Lung (tissue), 11 donors: ENCODE measurements at regions not wholly inside any gene's neighbourhood (a gene's known extent, or its start where the extent isn't known, plus 50 kb on each side); places are given as distances from the start of the nearest gene placed in this dataset.

ENCODE experiments used
- ATAC-seq: fragments of 200-7000 bp; cut with Tn5 transposase; one replicate; pipeline ENCODE4 v1.9.1; 2020; ENCODE audit warnings: moderate number of reproducible peaks; ENCODE audit not compliant: insufficient read depth, low FRiP score
- DNase-seq, 3 donors: peaks; one replicate each; pipeline ENCODE4 v3.0.0-alpha.2; 2013 to 2017
- H3K27ac ChIP-seq, 2 donors: one replicate each; pipeline ENCODE4 v1.5.1; 2013; ENCODE audit warnings: mild to moderate bottlenecking in 2 of 2, moderate library complexity in 2 of 2, control low read depth in 1 of 2, inconsistent platforms in 1 of 2, low read depth in 1 of 2, low read length in 1 of 2
- H3K27me3 ChIP-seq, 3 donors: one replicate each; pipeline ENCODE4 v1.5.1; 2013; ENCODE audit warnings: low read length in 2 of 3; ENCODE audit not compliant: control insufficient read depth in 3 of 3, insufficient read depth in 3 of 3
- H3K36me3 ChIP-seq, 4 donors: one replicate each; pipeline ENCODE4 v1.5.1; 2013; ENCODE audit warnings: low read length in 4 of 4, mild to moderate bottlenecking in 1 of 4, moderate library complexity in 1 of 4; ENCODE audit not compliant: control insufficient read depth in 4 of 4, insufficient read depth in 4 of 4
- H3K4me1 ChIP-seq, 5 donors: one replicate each; pipeline ENCODE4 v1.5.1; 2013; ENCODE audit warnings: low read length in 5 of 5, mild to moderate bottlenecking in 2 of 5, moderate library complexity in 1 of 5; ENCODE audit not compliant: control insufficient read depth in 5 of 5, insufficient read depth in 5 of 5
- H3K4me3 ChIP-seq: one replicate; pipeline ENCODE4 v1.5.1; 2013; ENCODE audit warnings: mild to moderate bottlenecking, control low read depth, moderate library complexity
- H3K9ac ChIP-seq, 2 donors: one replicate each; pipeline ENCODE4 v1.5.1; 2013; ENCODE audit warnings: low read length in 2 of 2, control low read depth in 1 of 2; ENCODE audit not compliant: insufficient read depth in 1 of 2
- H3K9me3 ChIP-seq, 4 donors: one replicate each; pipeline ENCODE4 v1.5.1; 2013; ENCODE audit warnings: low read length in 3 of 4, mild to moderate bottlenecking in 1 of 4, moderate library complexity in 1 of 4; ENCODE audit not compliant: control insufficient read depth in 4 of 4, insufficient read depth in 3 of 4
- CTCF ChIP-seq: IDR thresholded peaks from 2 replicates; pipeline ENCODE4 v1.5.1; 2012; ENCODE audit warnings: mild to moderate bottlenecking; ENCODE audit errors: control extremely low read depth, extremely low read depth
- WGBS, 2 donors: extraction: QIAGEN DNeasy Blood & Tissue Kit; methylation state at CpG; one replicate each; pipeline ENCODE4 v1.1.7; 2013; 5-methylcytosine and 5-hydroxymethylcytosine counted together
- donor health status: control.
- donor health status: control.
- donor health status: Bipolar disorder and iron deficiency.
- donor health status: healthy.
- donor health status: DM: yes; HTN: yes; CAD: no.

DNA sequence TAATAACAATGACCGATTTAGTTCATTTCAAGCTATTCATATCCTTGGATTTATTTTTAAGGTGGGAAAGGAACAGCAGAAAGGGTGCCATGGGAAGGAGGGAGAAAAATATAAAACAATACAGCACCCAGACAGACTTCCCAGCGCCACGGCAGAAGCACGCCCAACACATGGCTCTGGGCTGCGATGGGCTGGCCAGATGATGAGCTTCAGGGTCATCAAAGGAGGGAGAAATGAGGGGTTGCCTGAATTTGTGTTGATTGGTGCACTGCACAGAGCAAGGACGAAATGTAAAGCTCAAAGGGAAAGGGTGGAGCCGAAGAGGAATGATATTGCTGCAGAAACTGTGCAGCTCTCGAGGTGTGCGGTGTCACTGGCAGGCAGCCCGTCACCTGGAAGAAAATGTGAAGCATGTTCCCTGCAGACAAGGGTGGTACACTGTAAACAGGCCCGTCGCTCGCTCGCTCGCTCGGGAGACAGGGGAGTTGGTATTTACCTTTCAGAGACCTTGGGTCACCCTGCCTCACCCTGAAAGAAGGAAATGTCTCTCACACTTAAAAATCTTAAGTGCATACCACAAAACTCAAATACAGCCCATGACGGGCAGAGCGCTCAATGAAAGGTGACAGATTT, 195.5 kb upstream of the CTAGE1 start:
- Histone ChIP-seq H3K27ac (peak overlapping the region in 1 of 2 donors; percentile 91), H3K4me1 (peaks cover 0 to 27% (median 5%) of the 10 kb centered on the region in 5 donors), H3K9me3 (no peaks in the 10 kb centered on the region), H3K27me3 (no peaks in the 10 kb centered on the region), H3K36me3 (no peaks in the 10 kb centered on the region), H3K4me3 (no peak overlapping the region), H3K9ac (no peak overlapping the region)
- no peak for TF ChIP-seq CTCF
- 57 to 74% methylated on average over 18 of the region's 18 CpGs for WGBS, 2 donors
- peak; percentile 90 for ATAC-seq
- DNase-seq = peak in 2 of 3 donors; percentile 12 to 30

DNA sequence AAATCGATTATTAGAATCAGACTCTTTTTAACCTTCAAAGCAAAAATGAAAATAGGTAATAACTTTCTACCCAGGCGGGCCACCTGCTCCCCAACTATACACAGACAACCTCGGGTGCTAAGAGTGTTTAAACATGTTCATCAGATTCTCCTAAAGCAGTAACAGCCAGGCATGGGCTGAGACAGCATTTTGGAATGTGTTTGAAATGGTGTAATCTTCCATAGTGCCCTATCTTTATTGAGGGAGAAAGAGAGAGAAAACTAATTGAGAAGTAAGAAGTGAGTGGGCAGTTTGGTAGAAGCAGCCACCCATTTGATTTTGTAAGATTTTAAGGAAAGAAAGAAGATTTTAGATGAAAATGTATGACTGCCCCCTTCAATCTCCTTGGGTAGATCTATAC, 196.1 kb upstream of the CTAGE1 start:
- H3K36me3 ChIP-seq = no peaks in the 10 kb centered on the region
- H3K4me1 ChIP-seq = peaks cover 0 to 21% (median 5%) of the 10 kb centered on the region in 5 donors
- H3K27me3 ChIP-seq = no peaks in the 10 kb centered on the region
- DNase-seq (no peak), ATAC-seq (no peak)
- no peak overlapping the region for H3K9ac ChIP-seq
- WGBS, 2 donors = 74 to 83% methylated on average over 3 of the region's 3 CpGs
- H3K9me3 ChIP-seq = no peaks in the 10 kb centered on the region
- no peak for TF ChIP-seq CTCF
- H3K27ac ChIP-seq = peak overlapping the region in 1 of 2 donors; percentile 40
- no peak overlapping the region for H3K4me3 ChIP-seq

- TF ChIP-seq CTCF = no peak
- H3K36me3 ChIP-seq = no peaks in the 10 kb centered on the region
- no peaks in the 10 kb centered on the region for H3K4me1 ChIP-seq
- ATAC-seq (no peak), DNase-seq (no peak)
- H3K9me3 ChIP-seq = peaks cover 0 to 3% (median 0%) of the 10 kb centered on the region in 4 donors
- 95 to 96% methylated on average over 5 of the region's 5 CpGs for WGBS, 2 donors
- H3K27ac ChIP-seq = no peak overlapping the region
- no peak overlapping the region for H3K4me3 ChIP-seq
- no peaks in the 10 kb centered on the region for H3K27me3 ChIP-seq
- no peak overlapping the region for H3K9ac ChIP-seq
Measured at GRCh38 chr18:22623513-22623912, 205.8 kb upstream of the CTAGE1 start.

DNA sequence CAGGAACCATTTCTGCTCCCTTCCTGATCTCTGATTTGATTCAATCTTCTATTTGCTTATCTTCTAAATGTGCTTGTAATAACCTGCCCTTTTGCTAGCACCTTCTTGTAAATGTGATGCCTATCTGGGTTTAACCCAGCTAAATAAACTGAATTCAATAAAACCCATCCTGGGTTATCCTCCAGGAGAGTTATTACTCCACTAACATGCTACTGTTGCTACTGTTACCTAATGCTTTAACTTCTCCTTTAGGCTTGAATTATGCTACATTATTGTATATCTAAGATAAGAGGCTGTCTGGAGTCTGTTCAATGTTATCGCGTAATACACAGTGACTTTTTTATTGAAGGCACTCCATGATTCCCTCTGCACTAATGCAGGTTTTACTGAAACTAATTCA, 206.5 kb upstream of the CTAGE1 start:
- Histone ChIP-seq H3K36me3 (no peaks in the 10 kb centered on the region), H3K4me1 (no peaks in the 10 kb centered on the region), H3K27ac (no peak overlapping the region), H3K27me3 (no peaks in the 10 kb centered on the region), H3K9ac (no peak overlapping the region), H3K4me3 (no peak overlapping the region), H3K9me3 (peaks cover 0 to 3% (median 0%) of the 10 kb centered on the region in 4 donors)
- ATAC-seq (no peak), DNase-seq (no peak)
- WGBS, 2 donors = 88 to 93% methylated on average over 2 of the region's 2 CpGs
- no peak for TF ChIP-seq CTCF
